Small intestine (tissue), 7 donors: ENCODE measurements at regions not wholly inside any gene's neighbourhood (a gene's known extent, or its start where the extent isn't known, plus 50 kb on each side); places are given as distances from the start of the nearest gene placed in this dataset.
"Not testable (repeated sequence)": the region's sequence is repeated elsewhere in the genome, so short reads cannot be mapped to it uniquely, and the experiment has no call there.

Source experiments
- DNase-seq, 2 donors: peaks; one replicate each; pipeline versions ENCODE4 v3.0.0 to v3.0.0-alpha.2; 2013
- FAIRE-seq: peaks from 2 replicates; lab custom pipeline; 2012; peaks lifted over from hg19 to GRCh38; lab: Jason Lieb, UNC
- H3K27ac ChIP-seq, 3 donors: one replicate each; pipeline ENCODE4 v1.5.1; 2013; ENCODE audit warnings: low read length in 2 of 3, mild to moderate bottlenecking in 2 of 3, control low read depth in 1 of 3, inconsistent platforms in 1 of 3, low read depth in 1 of 3, moderate library complexity in 1 of 3
- H3K27me3 ChIP-seq, 3 donors: one replicate each; pipeline ENCODE4 v1.6.1; 2013; ENCODE audit warnings: low read length in 3 of 3, inconsistent platforms in 1 of 3; ENCODE audit not compliant: control insufficient read depth in 3 of 3, insufficient read depth in 3 of 3
- H3K36me3 ChIP-seq, 3 donors: one replicate each; pipeline ENCODE4 v1.6.1; 2013; ENCODE audit warnings: low read length in 3 of 3, inconsistent platforms in 1 of 3, low read depth in 1 of 3, mild to moderate bottlenecking in 1 of 3, moderate library complexity in 1 of 3; ENCODE audit not compliant: control insufficient read depth in 3 of 3, insufficient read depth in 2 of 3
- H3K4me1 ChIP-seq, 3 donors: one replicate each; pipeline ENCODE4 v1.6.1; 2013; ENCODE audit warnings: low read length in 2 of 3, inconsistent platforms in 1 of 3, low read depth in 1 of 3, mild to moderate bottlenecking in 1 of 3, moderate library complexity in 1 of 3; ENCODE audit not compliant: control insufficient read depth in 3 of 3, insufficient read depth in 2 of 3
- H3K4me3 ChIP-seq, 3 donors: one replicate each; pipeline ENCODE4 v1.5.1; 2013; ENCODE audit warnings: low read length in 3 of 3, control low read depth in 1 of 3, inconsistent platforms in 1 of 3, low read depth in 1 of 3, mild to moderate bottlenecking in 1 of 3, moderate library complexity in 1 of 3
- H3K9me3 ChIP-seq, 2 donors: one replicate each; pipeline ENCODE4 v1.6.1; 2013; ENCODE audit warnings: low read depth in 1 of 2, low read length in 1 of 2; ENCODE audit not compliant: control insufficient read depth in 2 of 2, insufficient read depth in 1 of 2
- whole genome bisulfite sequencing, 3 donors: extraction: QIAGEN DNeasy Blood & Tissue Kit; methylation state at CpG; one replicate each; pipeline ENCODE4 v1.1.7; 2013; 5-methylcytosine and 5-hydroxymethylcytosine counted together
- donor health status: healthy with polysubstance abuse.
- donor health status: control.
- donor health status: control.
- donor health status: Bipolar disorder and iron deficiency.
- donor health status: healthy.

DNA sequence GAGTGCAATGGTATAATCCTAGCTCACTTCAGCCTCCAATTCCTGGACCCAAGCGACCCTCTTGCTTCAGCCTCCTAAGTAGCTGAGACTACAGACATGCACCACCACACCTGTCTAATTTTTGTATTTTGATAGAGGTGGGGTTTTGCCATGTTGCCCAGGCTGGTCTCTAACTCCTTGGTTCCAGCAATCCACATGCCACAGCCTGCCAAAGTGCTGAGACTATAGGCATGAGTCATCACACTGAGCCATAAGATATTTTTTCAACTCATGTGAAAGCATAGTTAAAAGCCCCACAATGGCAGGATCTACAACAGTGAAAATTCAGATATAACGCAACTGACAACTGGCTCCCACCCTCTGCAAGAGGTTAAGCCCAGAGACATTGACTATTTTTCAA lies 161.8 kb upstream of the POTED start:
- not testable (repeated sequence) for DNase-seq, H3K27ac ChIP-seq, H3K27me3 ChIP-seq, H3K36me3 ChIP-seq, FAIRE-seq, H3K4me3 ChIP-seq, H3K4me1 ChIP-seq, H3K9me3 ChIP-seq
- WGBS, 3 donors = 40 to 57% (median 45%) methylated on average over 2 of the region's 2 CpGs

DNA sequence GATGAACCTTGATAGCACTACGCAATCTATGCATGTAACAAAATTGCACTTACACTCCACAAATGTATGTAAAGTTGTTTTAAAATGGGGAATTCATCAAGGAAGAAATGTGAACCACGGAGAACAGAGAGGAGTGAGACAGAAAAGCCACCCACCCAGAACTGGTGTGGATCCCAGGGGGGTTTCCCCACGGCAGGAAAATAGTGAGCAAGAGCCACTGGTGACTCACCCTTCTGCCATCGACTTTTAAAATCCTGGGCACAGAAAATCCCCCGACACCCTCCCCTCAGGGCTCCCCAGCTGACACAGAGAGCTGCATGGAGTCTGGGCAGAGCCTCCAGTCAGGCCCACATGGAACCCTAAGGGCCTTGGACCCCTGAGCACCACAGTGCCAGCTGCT lies 146.0 kb upstream of the POTED start:
- not testable (repeated sequence) for FAIRE-seq, H3K4me3 ChIP-seq, H3K27me3 ChIP-seq, H3K27ac ChIP-seq, H3K36me3 ChIP-seq, H3K9me3 ChIP-seq, H3K4me1 ChIP-seq, DNase-seq
- WGBS, 3 donors = 51 to 58% (median 58%) methylated on average over 5 of the region's 5 CpGs
